Dermis microvascular lymphatic vessel endothelial cell (primary cell): ENCODE measurements at regions not wholly inside any gene's neighbourhood (a gene's known extent, or its start where the extent isn't known, plus 50 kb on each side); places are given as distances from the start of the nearest gene placed in this dataset.

Experiments
- DNase-seq, 2 donors: peaks; one replicate each; pipeline versions ENCODE4 v3.0.0 to v3.0.0-alpha.2; 2010; ENCODE audit warnings: low read depth in 2 of 2

DNA sequence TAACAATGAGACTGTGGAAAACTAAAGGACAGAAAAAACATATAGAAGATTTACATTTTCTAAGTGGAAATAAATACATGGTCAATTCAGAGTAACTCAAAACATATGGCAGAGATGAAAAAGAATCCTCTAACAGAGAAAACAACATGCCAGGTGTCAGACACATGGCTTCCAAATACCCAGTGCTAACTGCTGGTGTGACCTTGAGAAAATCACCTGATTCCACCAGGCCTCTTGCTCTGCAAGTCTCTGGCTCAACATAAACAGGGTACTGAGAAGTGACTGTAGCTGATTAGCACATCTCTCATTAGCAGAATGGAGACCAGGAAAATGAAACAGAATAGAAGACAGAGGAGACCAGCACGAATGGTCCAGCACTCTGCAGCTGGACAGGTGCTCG is 210.8 kb downstream of the HNMT start:
- no peak for DNase-seq

- DNase-seq: no peak
Observed at GRCh38 chr2:138176862-138177439, 212.7 kb downstream of the HNMT start.

DNA sequence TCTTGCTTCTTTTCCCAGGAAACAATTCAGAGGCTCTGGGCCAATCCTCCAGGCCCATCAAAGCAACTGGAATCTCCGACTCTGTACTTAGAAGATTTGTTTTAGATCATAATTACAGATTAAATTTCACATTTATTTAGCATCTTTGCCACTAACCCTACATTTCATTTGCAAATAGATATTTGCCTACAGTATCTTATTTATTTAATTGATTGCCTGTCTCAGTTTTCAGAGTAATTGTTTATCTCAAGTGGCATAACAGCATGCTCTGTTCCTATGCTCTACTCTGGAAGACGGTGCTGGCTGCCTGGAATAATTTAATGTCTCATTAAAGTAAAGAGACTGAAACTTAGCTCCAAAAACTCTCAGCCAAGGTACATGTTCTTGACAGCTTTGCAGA is 213.4 kb downstream of the HNMT start:
- no peak for DNase-seq

DNA sequence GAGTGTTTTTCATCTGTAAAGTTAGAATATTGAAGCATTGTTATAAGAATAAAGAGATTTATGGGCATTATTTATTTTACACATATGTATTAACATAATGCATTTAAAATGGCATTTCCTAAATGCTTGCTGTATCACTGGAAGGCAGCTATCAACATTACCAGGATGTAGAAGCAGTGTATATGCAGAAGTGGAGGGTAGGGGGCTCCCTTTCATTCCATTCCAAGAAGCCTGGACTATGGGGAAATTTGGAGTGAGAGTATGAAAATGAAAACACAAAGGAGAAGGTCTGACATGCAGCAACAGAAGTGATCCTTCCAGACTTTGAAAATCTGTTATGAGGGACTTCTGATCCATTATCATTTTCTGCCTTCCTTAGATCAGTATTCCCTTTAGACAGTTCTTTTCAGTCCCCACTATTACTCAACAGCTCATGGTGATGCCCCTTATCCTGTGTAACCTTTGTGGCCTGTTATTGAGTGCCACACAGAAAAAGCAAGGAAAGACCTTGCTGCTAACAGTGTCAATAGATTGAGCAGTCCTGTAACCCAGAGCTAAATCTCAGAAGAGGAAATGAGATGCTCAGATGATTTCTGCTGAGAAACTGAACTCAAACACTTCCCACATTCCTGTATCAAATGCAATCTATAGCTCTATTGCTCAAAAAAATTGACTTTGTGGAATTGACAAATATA is 216.6 kb downstream of the HNMT start:
- peak in 1 of 2 donors; percentile 15 for DNase-seq

DNA sequence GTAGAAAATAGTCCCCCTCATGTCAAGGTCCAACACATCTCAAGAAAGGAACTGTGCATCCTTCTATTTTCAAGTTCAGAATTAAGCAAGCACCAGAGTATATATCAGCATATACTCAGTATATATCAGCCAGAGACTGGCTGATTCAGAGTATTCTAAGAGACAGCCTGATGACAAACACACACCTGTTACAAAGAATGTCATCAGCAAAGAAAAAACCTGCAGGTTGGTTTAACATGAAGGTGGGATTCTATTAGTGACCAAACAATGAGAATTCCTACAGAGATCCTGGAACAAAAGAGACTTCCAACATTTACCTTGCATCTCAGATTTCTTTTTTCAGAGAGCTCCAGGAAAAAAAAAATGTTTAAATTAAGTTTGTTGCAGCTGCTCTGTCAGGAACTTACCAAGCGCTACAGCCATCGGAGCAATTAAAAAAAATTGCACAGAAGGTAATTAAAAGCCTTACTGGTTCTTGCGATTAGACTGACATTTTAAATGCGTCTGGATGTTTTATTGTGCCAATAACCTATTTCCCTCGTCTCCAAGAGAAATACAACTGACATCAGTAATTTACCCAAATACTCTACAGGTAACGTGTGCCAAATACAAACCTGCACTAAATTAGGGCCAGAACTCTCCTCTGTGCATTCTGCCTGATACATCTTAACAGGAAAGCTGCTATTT is 218.1 kb downstream of the HNMT start:
- DNase-seq: no peak

- DNase-seq: no peak
Observed at GRCh38 chr2:138182937-138183312, 218.7 kb downstream of the HNMT start.

DNA sequence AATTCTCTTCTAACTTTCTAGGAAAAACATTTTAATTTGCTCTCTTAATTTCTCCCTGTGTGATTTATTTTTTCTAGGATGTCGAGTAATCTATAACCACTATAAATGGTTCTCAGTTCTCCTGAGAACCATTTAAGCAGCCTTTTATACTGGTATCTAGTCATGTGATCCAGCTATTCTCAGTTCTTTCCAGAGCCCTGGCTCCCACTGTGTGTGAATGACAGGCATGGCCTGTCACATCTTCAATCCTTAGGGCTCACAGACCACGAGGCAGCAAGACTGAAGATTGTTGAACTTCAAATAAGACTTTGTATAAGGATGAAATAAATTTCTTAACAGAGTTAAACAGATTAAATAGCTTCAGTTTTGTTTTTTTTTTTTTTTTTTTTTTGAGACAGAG is 219.4 kb downstream of the HNMT start:
- DNase-seq: no peak

DNA sequence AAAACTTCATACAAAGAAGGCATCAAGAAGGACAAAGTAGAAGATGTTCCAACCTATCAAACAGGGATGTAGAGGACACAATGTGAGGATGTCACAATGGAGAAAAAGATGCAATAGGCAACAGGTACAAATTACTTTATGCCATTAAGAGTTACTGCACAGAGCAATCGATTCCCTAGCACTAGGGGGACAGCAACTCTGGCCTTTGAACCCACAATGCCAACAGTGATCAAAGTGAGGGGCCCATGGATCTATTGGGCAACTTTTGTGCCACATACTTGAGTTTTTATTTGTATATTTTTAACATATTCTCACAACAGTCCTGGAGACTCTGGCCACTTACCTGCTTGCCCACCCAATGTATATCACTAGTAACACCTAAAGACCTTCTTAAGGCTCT is 220.2 kb downstream of the HNMT start:
- no peak for DNase-seq

GRCh38 chr2:138185827-138186226 is 221.6 kb downstream of the HNMT start:
- DNase-seq: no peak

- no peak for DNase-seq
Observed at GRCh38 chr2:138187221-138187620, 222.9 kb downstream of the HNMT start.

DNA sequence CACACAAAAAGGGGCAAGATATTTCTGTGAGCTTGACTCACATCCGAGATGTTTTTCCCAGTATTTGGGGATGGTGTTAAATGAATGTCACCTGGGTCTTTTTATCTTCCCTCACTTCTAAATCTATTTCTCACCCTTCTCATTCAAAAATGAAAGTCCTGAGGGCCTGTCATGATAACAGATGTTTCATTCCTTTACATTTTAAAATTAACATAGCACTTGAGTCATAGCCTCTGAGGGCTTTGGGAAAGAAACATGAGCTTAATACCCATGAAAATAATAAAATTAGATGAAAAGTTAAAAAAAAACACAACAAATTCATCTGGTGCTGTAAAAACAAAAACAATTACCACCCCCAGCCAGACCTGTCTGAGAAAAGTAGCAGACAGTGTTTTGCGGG is 226.7 kb downstream of the HNMT start:
- no peak for DNase-seq

GRCh38 chr2:138193416-138194213 is 229.3 kb downstream of the HNMT start:
- no peak for DNase-seq

DNA sequence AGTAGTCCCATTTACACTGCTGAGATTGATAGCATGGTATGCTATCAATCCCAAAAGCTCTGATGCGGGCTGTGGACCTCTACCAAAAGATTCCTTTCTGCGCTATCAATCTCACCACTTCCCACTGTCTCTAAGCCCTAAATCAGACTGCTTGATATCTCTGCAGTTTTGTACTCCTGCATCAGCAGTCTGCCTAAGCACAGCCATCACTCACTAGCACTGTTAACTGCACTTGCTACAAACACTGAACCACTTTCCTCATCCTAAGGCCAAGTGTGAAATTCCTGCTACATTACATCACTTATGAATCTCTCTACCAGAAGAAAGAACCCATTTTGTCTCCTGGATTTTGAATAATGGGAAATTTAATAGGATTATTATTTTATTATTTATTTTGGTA is 237.0 kb downstream of the HNMT start:
- DNase-seq: no peak

DNA sequence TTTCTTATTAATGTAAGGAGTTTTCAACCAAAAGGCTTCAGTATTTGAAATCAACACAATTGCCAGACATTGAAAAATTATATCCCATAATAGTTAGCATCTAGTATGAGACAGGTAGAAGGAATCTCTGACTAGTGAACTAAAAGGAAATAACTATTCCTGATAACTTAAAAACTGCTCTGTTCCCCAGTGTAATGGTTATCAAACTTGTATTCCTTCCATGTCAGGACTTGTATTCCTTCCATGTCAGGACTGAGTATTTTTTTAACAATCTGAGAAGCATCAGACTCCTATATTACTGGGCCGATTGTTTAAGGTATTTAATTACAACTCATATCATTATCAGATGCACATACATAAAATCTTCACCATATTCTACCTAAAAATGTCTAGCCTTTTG is 238.5 kb downstream of the HNMT start:
- DNase-seq: no peak

GRCh38 chr2:138205281-138205680 is 241.0 kb downstream of the HNMT start:
- no peak for DNase-seq

DNA sequence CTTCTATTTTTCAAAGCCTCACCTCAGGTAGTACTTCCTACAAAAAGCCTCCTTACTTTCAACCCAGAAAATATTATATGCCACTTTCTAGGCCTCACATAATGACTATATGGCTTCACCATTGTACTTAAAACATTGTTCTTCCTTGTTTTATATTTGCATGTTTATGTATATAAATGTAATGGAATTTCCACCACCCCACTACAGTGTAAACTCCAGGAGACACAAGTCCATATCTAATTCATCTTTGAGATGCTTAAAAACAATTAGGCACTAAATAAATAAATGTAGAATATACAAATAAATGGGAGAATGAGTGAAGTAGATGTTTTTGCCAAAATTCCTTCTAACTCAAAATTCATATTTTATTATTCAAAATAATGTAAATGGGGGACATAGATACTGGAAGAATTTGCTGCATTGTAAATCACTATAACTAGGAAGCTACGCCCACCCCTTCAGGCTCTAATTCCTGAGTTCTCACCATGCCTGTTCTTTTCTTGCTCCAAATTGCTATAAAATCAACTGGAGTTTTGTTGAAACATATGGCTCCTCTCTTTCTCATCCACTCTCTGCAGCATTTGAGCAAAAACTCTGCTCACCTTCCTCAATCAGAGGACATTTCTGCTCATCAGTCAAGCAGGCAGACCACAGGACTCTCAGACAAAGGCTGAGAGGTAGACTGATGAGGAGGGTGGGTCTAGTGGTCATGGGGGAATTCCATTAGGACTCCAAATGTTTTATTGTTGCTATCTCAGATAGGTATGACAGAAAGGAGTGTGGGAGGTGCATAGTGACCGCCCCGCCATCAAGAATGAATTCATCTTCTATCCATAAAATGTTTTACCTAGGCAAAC is 243.0 kb downstream of the HNMT start:
- no peak for DNase-seq

DNA sequence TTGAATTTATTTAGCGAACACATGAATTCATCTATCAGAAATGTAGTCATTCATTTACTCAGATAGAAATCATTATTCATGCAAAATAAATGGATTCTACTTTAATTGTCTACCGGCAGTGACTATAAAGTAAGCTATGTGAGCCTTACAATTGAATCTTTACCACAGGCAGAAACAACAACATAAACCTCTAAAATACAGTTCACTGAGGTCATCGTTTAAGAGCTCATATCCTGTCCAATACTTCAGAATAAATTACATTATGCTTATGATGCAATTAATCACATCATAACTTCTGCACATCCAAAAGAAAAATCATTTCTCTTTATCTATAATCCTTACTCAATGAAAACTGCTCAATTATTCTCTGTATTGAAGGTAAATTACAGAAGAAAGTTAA is 244.7 kb downstream of the HNMT start:
- DNase-seq: peak in 1 of 2 donors; percentile 48

- no peak for DNase-seq
Observed at GRCh38 chr2:138210487-138210886, 246.2 kb downstream of the HNMT start.

DNA sequence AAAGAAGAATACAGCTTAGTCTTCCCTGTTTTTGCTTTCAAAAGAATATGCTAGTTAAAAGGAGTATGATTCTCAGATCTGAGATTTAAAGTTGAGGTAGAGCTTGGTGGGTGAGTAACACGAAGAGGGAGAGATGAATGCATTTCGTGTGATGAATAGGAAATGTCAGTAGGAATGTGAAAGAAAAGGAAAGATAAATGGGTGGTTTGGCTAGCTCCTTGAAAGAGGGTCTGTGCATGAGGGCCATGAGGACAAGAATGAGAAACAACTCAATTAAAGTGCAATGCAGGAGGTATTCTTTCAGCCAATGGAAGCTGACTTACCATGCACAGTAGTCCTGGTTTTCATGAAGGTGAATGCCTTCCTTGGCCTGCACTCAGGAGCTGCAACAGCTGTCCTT is 248.2 kb downstream of the HNMT start:
- DNase-seq: no peak

- no peak for DNase-seq
Observed at GRCh38 chr2:138213084-138213483, 248.8 kb downstream of the HNMT start.

DNA sequence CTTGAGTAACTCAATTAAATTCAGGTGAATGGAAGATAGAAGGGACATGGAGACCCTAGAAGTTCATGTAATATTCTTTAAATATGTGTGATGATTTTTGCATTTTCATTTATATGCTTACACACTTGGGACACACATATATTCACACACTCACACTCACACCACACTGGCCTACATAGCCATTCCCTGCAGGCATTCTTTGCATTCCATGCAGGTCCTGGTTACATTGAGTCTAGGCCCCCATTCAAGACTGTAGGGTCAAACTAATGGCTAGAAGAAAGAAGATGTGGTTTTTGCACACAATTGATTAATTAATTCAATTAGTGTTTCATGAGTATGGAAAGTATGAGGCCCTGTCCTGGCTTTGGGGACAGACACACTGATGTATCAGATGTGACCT is 249.4 kb downstream of the HNMT start:
- no peak for DNase-seq
